Adrenal gland (tissue), 5 donors: ENCODE measurements at regions not wholly inside any gene's neighbourhood (a gene's known extent, or its start where the extent isn't known, plus 50 kb on each side); places are given as distances from the start of the nearest gene placed in this dataset.

Experiments used
- CTCF ChIP-seq, 6 experiments: fragments of 450-650 bp in 4 of 6; fragments of 200-600 bp in 2 of 6; sonication (generic) in 1 of 6; IDR thresholded peaks; 1 replicate in 5 of 6; 2 replicates in 1 of 6; pipeline versions ENCODE4 v1.5.1 to v1.8.0; 2016 to 2021; ENCODE audit warnings: antibody characterized with exemption in 6 of 6, mild to moderate bottlenecking in 2 of 6, moderate library complexity in 1 of 6
- POLR2A ChIP-seq, 2 donors: fragments of 450-650 bp; IDR thresholded peaks; one replicate each; pipeline ENCODE4 v1.6.1; 2017; ENCODE audit warnings: antibody characterized with exemption in 2 of 2, mild to moderate bottlenecking in 2 of 2, moderate library complexity in 1 of 2
- donor health status: DM: no; HTN: no; CAD: no.

DNA sequence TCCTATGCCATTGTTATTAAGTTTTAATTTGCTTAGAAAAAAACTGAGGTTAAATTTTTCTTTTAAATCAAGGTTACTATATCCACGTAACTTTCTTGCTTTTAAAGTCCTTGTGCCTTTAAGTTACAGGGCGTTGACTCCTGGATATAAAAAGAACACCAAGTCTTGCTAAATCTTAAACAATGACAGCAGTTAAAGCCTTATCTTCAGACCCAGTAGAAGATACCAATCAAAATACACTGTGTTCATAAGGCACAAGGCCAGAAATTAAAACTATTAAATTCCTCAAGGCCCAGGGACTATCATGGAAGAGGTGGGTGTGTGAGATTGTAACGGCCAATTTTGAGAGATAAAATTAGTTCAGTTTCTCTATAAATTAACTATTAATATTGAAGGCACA, 60.4 kb downstream of the PAGE2 start:
- TF ChIP-seq CTCF (IDR thresholded peaks at IDR 0.05) (no peak), POLR2A (IDR thresholded peaks at IDR 0.05) (no peak)
